Endothelial cell of umbilical vein (primary cell): ENCODE measurements at regions not wholly inside any gene's neighbourhood (a gene's known extent, or its start where the extent isn't known, plus 50 kb on each side); places are given as distances from the start of the nearest gene placed in this dataset.

Experiments used
- BruUV-seq: library from RNA; stranded (reverse); fragments of 400-500 nt; replicated peaks from 2 replicates; lab custom pipeline; 2021; lab: Mats Ljungman, UMichigan
- CTCF ChIA-PET: fragments of 300-600, 350-600 bp; sonication (Branson Sonifier 250); formaldehyde crosslinking; loops from one replicate; lab custom pipeline; 2021; ENCODE audit warnings: antibody characterized with exemption, inconsistent platforms; lab: Charles Lee
- POLR2A ChIA-PET: fragments of 300-600, 350-600 bp; sonication (Branson Sonifier 250); formaldehyde crosslinking; loops from one replicate; lab custom pipeline; 2021; ENCODE audit warnings: antibody characterized with exemption, inconsistent platforms; lab: Charles Lee
- DNase-seq: peaks from one replicate; pipeline ENCODE4 v3.0.0-alpha.2; 2011; ENCODE audit warnings: low read depth, low spot score
- FAIRE-seq: peaks from 2 replicates; lab custom pipeline; 2011; peaks lifted over from hg19 to GRCh38; lab: Jason Lieb, UNC
- H2AFZ ChIP-seq: 2 replicates; pipeline ENCODE4 v1.6.0; 2012; ENCODE audit warnings: low read depth, low read length, control low read depth, inconsistent platforms
- H3K27ac ChIP-seq: 2 replicates; pipeline ENCODE4 v1.5.1; 2011; ENCODE audit warnings: low read depth, mild to moderate bottlenecking, control low read depth, low read length, moderate library complexity; ENCODE audit not compliant: insufficient read depth
- H3K27me3 ChIP-seq, 2 experiments: 2 replicates each; pipeline versions ENCODE4 v1.6.0 to v1.6.1; 2011; ENCODE audit warnings: low read length in 2 of 2, mixed read lengths in 1 of 2; ENCODE audit not compliant: control insufficient read depth in 2 of 2, insufficient read depth in 2 of 2
- H3K36me3 ChIP-seq, 2 experiments: 2 replicates in 1 of 2; 3 replicates in 1 of 2; pipeline ENCODE4 v1.5.1; 2011; ENCODE audit warnings: low read length in 2 of 2, mild to moderate bottlenecking in 1 of 2, moderate library complexity in 1 of 2; ENCODE audit not compliant: control insufficient read depth in 2 of 2, insufficient read depth in 2 of 2; ENCODE audit errors: extremely low read depth in 1 of 2
- H3K4me1 ChIP-seq: 3 replicates; pipeline ENCODE4 v1.5.1; 2011; ENCODE audit warnings: mild to moderate bottlenecking, low read length; ENCODE audit not compliant: control insufficient read depth, insufficient read depth; ENCODE audit errors: extremely low read depth
- H3K4me2 ChIP-seq: 2 replicates; pipeline ENCODE4 v1.6.1; 2011; ENCODE audit warnings: low read length, control low read depth, mixed read lengths; ENCODE audit not compliant: insufficient read depth
- H3K4me3 ChIP-seq, 3 experiments: fragments of 200-600 bp in 1 of 3; sonication (generic), shearing (Covaris generic) in 1 of 3; replicated peaks in 1 of 3; 2 replicates each; pipeline ENCODE4 v1.5.1; 2011 to 2016; ENCODE audit warnings: control low read depth in 3 of 3, low read length in 3 of 3, mild to moderate bottlenecking in 2 of 3, inconsistent platforms in 1 of 3, low read depth in 1 of 3, moderate library complexity in 1 of 3; ENCODE audit not compliant: insufficient read depth in 1 of 3
- H3K79me2 ChIP-seq: 2 replicates; pipeline ENCODE4 v1.6.0; 2012; ENCODE audit warnings: low read length, inconsistent platforms; ENCODE audit not compliant: control insufficient read depth, insufficient read depth
- H3K9ac ChIP-seq: replicated peaks from 2 replicates; pipeline ENCODE3; 2011; ENCODE audit warnings: low read length, control low read depth; ENCODE audit not compliant: insufficient read depth; ENCODE audit errors: extremely low read depth
- H3K9me1 ChIP-seq: replicated peaks from 3 replicates; pipeline ENCODE4 v1.6.0; 2011; ENCODE audit warnings: mild to moderate bottlenecking, low read length; ENCODE audit not compliant: control insufficient read depth, insufficient read depth; ENCODE audit errors: extremely low read depth
- H3K9me3 ChIP-seq: replicated peaks from 2 replicates; pipeline ENCODE4 v1.5.1; 2012; ENCODE audit warnings: low read length, inconsistent platforms; ENCODE audit not compliant: control insufficient read depth, insufficient read depth
- H4K20me1 ChIP-seq: replicated peaks from 2 replicates; pipeline ENCODE3; 2011; ENCODE audit warnings: mild to moderate bottlenecking, low read length; ENCODE audit not compliant: control insufficient read depth, insufficient read depth; ENCODE audit errors: extremely low read depth
- EZH2 ChIP-seq: IDR thresholded peaks from 2 replicates; pipeline ENCODE4 v1.6.1; 2012; ENCODE audit warnings: borderline replicate concordance, low read depth, mild to moderate bottlenecking, moderate library complexity, low read length, inconsistent platforms; ENCODE audit not compliant: severe bottlenecking
- FOS ChIP-seq: IDR thresholded peaks from 2 replicates; pipeline ENCODE4 v1.6.1; 2011; ENCODE audit warnings: mild to moderate bottlenecking, low read length, moderate library complexity, borderline replicate concordance; ENCODE audit not compliant: insufficient read depth
- GATA2 ChIP-seq: IDR thresholded peaks from 2 replicates; pipeline ENCODE4 v1.7.0; 2011; ENCODE audit warnings: low read depth, mild to moderate bottlenecking, moderate library complexity, mixed read lengths, low read length; ENCODE audit not compliant: insufficient read length, insufficient read depth
- JUN ChIP-seq: IDR thresholded peaks from 2 replicates; pipeline ENCODE4 v1.6.1; 2011; ENCODE audit warnings: borderline replicate concordance, low read depth; ENCODE audit not compliant: insufficient read length, insufficient read depth
- MYC ChIP-seq: IDR thresholded peaks from one replicate; pipeline ENCODE4 v1.6.1; 2011; ENCODE audit warnings: mild to moderate bottlenecking, low read depth, low read length
- POLR2A ChIP-seq: IDR thresholded peaks from 2 replicates; pipeline ENCODE4 v1.6.1; 2012; ENCODE audit warnings: low read depth, mild to moderate bottlenecking, control low read depth, low read length
- POLR2AphosphoS5 ChIP-seq: IDR thresholded peaks from 2 replicates; pipeline ENCODE4 v1.6.1; 2012; ENCODE audit warnings: low read depth, mild to moderate bottlenecking, control low read depth, low read length, moderate library complexity; ENCODE audit not compliant: insufficient read depth
- dilution Hi-C: fragments of 300-500 bp; cut with MboI; formaldehyde crosslinking; loops from one replicate; pipeline ENCODE4 v1.15.0; 2019; ENCODE audit warnings: low sequenced_read_pairs; ENCODE audit not compliant: extremely low pct_ligation_motif_present
- intact Hi-C: fragments of 100-400 bp; cut with micrococcal nuclease; formaldehyde crosslinking; loops from one replicate; pipeline ENCODE4 v1.10.0; 2022
- TF ChIP-seq, protein P1 (sequence below), 2 donors: IDR thresholded peaks; 1 replicate in 1 of 2; 2 replicates in 1 of 2; pipeline ENCODE4 v1.5.1; 2011; ENCODE audit warnings: low read length in 2 of 2, mild to moderate bottlenecking in 2 of 2, moderate library complexity in 2 of 2, control low read depth in 1 of 2, inconsistent platforms in 1 of 2, low read depth in 1 of 2; ENCODE audit not compliant: insufficient read depth in 1 of 2; ENCODE audit errors: extremely low read depth in 1 of 2
- TF ChIP-seq, protein P2 (sequence below): IDR thresholded peaks from 2 replicates; pipeline ENCODE4 v1.6.1; 2011; ENCODE audit not compliant: insufficient read depth, insufficient read length

DNA sequence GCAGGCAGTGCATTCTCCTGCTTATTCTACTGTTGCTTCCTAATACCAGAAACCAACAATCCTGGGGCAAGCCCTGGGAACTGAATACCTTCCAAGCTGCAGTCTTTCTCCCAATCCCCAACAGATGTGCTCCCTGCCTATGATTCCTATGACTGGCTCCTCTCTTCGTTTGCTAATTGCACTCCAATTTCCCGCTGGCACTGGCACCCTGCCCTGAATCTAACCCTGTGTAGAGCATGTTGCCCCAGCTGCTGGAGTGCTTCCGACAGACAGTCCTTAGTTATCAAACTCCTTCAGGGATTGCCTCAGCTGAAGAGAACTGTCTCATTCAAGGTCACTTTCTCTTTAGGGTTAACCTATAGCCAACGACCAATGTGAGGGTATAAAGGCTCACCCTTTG is 214.1 kb downstream of the NECTIN3 start:
- no peak for DNase-seq
- Histone ChIP-seq H3K9ac (no peak overlapping the region), H3K9me1 (no peaks in the 10 kb centered on the region), H3K27ac (no peak overlapping the region), H3K36me3 (no peaks in the 10 kb centered on the region), H2AFZ (no peak overlapping the region), H4K20me1 (no peaks in the 10 kb centered on the region), H3K79me2 (no peaks in the 10 kb centered on the region), H3K4me3 (no peak overlapping the region), H3K4me1 (no peaks in the 10 kb centered on the region), H3K27me3 (no peaks in the 10 kb centered on the region), H3K9me3 (no peaks in the 10 kb centered on the region), H3K4me2 (no peak overlapping the region)
- intact Hi-C loops = no loop called here
- dilution Hi-C loops = no loop called here
- no peak for FAIRE-seq
- no TSS peak for BruUV-seq
- CTCF ChIA-PET = no interaction called here
- TF ChIP-seq EZH2 (no peak), JUN (no peak), FOS (no peak), POLR2A (no peak), MYC (no peak), GATA2 (no peak), POLR2AphosphoS5 (no peak)
- TF ChIP-seq, protein P1, sequence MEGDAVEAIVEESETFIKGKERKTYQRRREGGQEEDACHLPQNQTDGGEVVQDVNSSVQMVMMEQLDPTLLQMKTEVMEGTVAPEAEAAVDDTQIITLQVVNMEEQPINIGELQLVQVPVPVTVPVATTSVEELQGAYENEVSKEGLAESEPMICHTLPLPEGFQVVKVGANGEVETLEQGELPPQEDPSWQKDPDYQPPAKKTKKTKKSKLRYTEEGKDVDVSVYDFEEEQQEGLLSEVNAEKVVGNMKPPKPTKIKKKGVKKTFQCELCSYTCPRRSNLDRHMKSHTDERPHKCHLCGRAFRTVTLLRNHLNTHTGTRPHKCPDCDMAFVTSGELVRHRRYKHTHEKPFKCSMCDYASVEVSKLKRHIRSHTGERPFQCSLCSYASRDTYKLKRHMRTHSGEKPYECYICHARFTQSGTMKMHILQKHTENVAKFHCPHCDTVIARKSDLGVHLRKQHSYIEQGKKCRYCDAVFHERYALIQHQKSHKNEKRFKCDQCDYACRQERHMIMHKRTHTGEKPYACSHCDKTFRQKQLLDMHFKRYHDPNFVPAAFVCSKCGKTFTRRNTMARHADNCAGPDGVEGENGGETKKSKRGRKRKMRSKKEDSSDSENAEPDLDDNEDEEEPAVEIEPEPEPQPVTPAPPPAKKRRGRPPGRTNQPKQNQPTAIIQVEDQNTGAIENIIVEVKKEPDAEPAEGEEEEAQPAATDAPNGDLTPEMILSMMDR (IDR thresholded peaks at IDR 0.05; ENCODE audit: extremely low read depth in 1 of 2, insufficient read depth in 1 of 2, low read depth in 1 of 2, low read length in 2 of 2) = no peak
- TF ChIP-seq, protein P2, sequence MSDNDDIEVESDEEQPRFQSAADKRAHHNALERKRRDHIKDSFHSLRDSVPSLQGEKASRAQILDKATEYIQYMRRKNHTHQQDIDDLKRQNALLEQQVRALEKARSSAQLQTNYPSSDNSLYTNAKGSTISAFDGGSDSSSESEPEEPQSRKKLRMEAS = no peak
- POLR2A ChIA-PET = no interaction called here
